ENCODE measurements at regions not wholly inside any gene's neighbourhood (a gene's known extent, or its start where the extent isn't known, plus 50 kb on each side); places are given as distances from the start of the nearest gene placed in this dataset.
A peak's percentile ranks its signal among the peaks of the same experiment; 100 is the strongest.

- Histone ChIP-seq H3K36me3 (ENCODE audit: control insufficient read depth, insufficient read depth, low read length) (no peaks in the 10 kb centered on the region), H3K27me3 (replicated peaks; ENCODE audit: control insufficient read depth, insufficient read depth, low read length) (no peaks in the 10 kb centered on the region), H3K4me3 (replicated peaks; ENCODE audit: low read depth, low read length) (no peak overlapping the region)
- no peak for DNase-seq (ENCODE audit: extremely low read depth, insufficient read length)
- TF ChIP-seq, protein P1, sequence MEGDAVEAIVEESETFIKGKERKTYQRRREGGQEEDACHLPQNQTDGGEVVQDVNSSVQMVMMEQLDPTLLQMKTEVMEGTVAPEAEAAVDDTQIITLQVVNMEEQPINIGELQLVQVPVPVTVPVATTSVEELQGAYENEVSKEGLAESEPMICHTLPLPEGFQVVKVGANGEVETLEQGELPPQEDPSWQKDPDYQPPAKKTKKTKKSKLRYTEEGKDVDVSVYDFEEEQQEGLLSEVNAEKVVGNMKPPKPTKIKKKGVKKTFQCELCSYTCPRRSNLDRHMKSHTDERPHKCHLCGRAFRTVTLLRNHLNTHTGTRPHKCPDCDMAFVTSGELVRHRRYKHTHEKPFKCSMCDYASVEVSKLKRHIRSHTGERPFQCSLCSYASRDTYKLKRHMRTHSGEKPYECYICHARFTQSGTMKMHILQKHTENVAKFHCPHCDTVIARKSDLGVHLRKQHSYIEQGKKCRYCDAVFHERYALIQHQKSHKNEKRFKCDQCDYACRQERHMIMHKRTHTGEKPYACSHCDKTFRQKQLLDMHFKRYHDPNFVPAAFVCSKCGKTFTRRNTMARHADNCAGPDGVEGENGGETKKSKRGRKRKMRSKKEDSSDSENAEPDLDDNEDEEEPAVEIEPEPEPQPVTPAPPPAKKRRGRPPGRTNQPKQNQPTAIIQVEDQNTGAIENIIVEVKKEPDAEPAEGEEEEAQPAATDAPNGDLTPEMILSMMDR (IDR thresholded peaks at IDR 0.05; ENCODE audit: insufficient read depth, low read length, poor library complexity, severe bottlenecking), result no peak
Observed at GRCh38 chr12:58368001-58368400, 426.6 kb downstream of the ATP23 start.

DNA sequence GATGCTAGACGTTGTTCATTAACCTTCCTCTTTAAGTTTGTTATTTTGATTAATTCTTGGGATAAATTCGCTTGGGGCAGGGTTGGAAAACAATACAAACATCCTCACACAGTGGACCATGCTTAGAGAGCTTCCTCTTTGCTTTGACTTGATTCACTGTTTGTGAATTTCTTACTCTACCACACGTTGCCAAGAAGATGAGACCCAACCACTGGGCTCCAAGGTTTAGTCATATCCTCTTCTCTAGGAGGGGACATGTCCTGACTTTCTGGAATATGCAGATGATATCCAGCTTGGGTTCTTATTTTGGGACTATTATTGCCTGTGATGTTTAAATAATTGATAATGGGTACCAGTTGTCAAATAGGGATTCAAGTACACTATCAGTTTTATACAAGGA lies 428.2 kb downstream of the ATP23 start:
- no peak overlapping the region for H3K4me3 ChIP-seq (replicated peaks; ENCODE audit: low read depth, low read length)
- H3K36me3 ChIP-seq (ENCODE audit: control insufficient read depth, insufficient read depth, low read length), result no peaks in the 10 kb centered on the region
- no peak for DNase-seq (ENCODE audit: extremely low read depth, insufficient read length)
- H3K27me3 ChIP-seq (replicated peaks; ENCODE audit: control insufficient read depth, insufficient read depth, low read length), result no peaks in the 10 kb centered on the region
- TF ChIP-seq, protein P1 (IDR thresholded peaks at IDR 0.05; ENCODE audit: insufficient read depth, low read length, poor library complexity, severe bottlenecking), result no peak

GRCh38 chr12:58372298-58372697 lies 430.9 kb downstream of the ATP23 start:
- H3K4me3 ChIP-seq (replicated peaks; ENCODE audit: low read depth, low read length), result peak overlapping the region; percentile 33
- DNase-seq (ENCODE audit: extremely low read depth, insufficient read length), result peak; percentile 10
- H3K27me3 ChIP-seq (replicated peaks; ENCODE audit: control insufficient read depth, insufficient read depth, low read length), result no peaks in the 10 kb centered on the region
- TF ChIP-seq, protein P1 (IDR thresholded peaks at IDR 0.05; ENCODE audit: insufficient read depth, low read length, poor library complexity, severe bottlenecking), result no peak
- H3K36me3 ChIP-seq (ENCODE audit: control insufficient read depth, insufficient read depth, low read length), result no peaks in the 10 kb centered on the region

DNA sequence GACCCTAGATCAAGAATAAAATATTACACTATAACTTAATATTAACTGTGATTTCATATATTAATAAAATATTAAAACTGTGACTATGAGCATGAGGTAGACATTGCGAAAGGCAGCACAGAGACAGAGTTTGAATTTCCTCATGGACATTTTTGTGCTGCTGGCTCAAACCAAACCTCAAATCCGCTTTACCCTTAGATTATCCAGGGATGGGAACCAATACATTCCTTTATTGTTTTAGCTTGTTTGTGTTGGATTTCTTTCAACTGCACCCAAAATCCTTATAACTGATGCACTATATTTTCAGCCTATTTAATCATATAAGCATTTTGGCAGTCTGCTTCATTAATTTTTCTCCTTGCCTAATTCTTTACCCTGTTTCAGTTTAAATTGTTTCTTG lies 436.7 kb downstream of the ATP23 start:
- no peak overlapping the region for H3K4me3 ChIP-seq (replicated peaks; ENCODE audit: low read depth, low read length)
- no peaks in the 10 kb centered on the region for H3K27me3 ChIP-seq (replicated peaks; ENCODE audit: control insufficient read depth, insufficient read depth, low read length)
- no peak for DNase-seq (ENCODE audit: extremely low read depth, insufficient read length)
- TF ChIP-seq, protein P1 (IDR thresholded peaks at IDR 0.05; ENCODE audit: insufficient read depth, low read length, poor library complexity, severe bottlenecking), result no peak
- H3K36me3 ChIP-seq (ENCODE audit: control insufficient read depth, insufficient read depth, low read length), result no peaks in the 10 kb centered on the region

- Histone ChIP-seq H3K36me3 (ENCODE audit: control insufficient read depth, insufficient read depth, low read length) (no peaks in the 10 kb centered on the region), H3K4me3 (replicated peaks; ENCODE audit: low read depth, low read length) (no peak overlapping the region), H3K27me3 (replicated peaks; ENCODE audit: control insufficient read depth, insufficient read depth, low read length) (no peaks in the 10 kb centered on the region)
- TF ChIP-seq, protein P1 (IDR thresholded peaks at IDR 0.05; ENCODE audit: insufficient read depth, low read length, poor library complexity, severe bottlenecking), result no peak
- DNase-seq (ENCODE audit: extremely low read depth, insufficient read length), result no peak
Observed at GRCh38 chr12:58381546-58381945, 440.2 kb downstream of the ATP23 start.

DNA sequence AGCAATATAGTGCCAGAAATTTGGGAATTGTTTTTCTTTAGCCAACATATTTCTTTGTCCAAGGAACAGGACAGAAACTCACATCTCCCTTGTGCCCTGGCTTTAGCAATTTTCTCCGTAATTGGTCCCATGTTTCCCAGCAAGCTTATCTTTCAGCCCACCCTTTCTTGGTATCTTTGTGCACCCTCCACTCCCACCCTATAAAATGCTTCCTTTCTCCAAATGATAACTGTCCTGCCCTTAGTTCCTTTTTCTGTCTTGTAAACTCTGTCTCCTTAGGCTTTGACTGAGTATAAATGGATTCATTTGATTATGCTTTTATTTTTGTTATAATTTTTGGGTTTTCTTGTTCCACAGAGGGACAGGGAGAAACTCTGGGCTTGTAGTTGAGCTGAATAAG lies 442.8 kb downstream of the ATP23 start:
- TF ChIP-seq, protein P1 (IDR thresholded peaks at IDR 0.05; ENCODE audit: insufficient read depth, low read length, poor library complexity, severe bottlenecking), result no peak
- Histone ChIP-seq H3K4me3 (replicated peaks; ENCODE audit: low read depth, low read length) (no peak overlapping the region), H3K36me3 (ENCODE audit: control insufficient read depth, insufficient read depth, low read length) (no peaks in the 10 kb centered on the region), H3K27me3 (replicated peaks; ENCODE audit: control insufficient read depth, insufficient read depth, low read length) (no peaks in the 10 kb centered on the region)
- DNase-seq (ENCODE audit: extremely low read depth, insufficient read length), result no peak

Data from GM06990 (cell line).